Pancreas (tissue), 10 donors: ENCODE measurements at regions not wholly inside any gene's neighbourhood (a gene's known extent, or its start where the extent isn't known, plus 50 kb on each side); places are given as distances from the start of the nearest gene placed in this dataset.

Experiments used
- ATAC-seq, 4 donors: fragments of 200-7000 bp; cut with Tn5 transposase; one replicate each; pipeline versions ENCODE4 v1.8.0 to v1.9.1; 2020; ENCODE audit warnings: mild to moderate bottlenecking in 4 of 4, moderate library complexity in 4 of 4
- DNase-seq, 6 donors: peaks; one replicate each; pipeline ENCODE4 v3.0.0-alpha.2; 2020
- FAIRE-seq: peaks from 2 replicates; lab custom pipeline; 2012; peaks lifted over from hg19 to GRCh38; lab: Jason Lieb, UNC
- H3K27ac ChIP-seq, 4 donors: fragments of 200-600 bp; sonication (generic); 1 replicate in 3 of 4; 2 replicates in 1 of 4; pipeline versions ENCODE4 v1.5.0 to v1.8.0; 2020
- H3K27me3 ChIP-seq, 4 donors: fragments of 200-600 bp; one replicate each; pipeline ENCODE4 v1.8.0; 2021
- H3K36me3 ChIP-seq, 3 donors: fragments of 200-600 bp; sonication (generic) in 1 of 3; one replicate each; pipeline versions ENCODE4 v1.5.0 to v1.8.0; 2020 to 2021
- H3K4me1 ChIP-seq, 3 donors: fragments of 200-600 bp; one replicate each; pipeline ENCODE4 v1.8.0; 2021
- H3K4me3 ChIP-seq, 4 donors: fragments of 200-600 bp; sonication (generic) in 2 of 4; one replicate each; pipeline versions ENCODE4 v1.5.0 to v1.8.0; 2020 to 2021
- H3K9me3 ChIP-seq, 4 donors: fragments of 200-600 bp; one replicate each; pipeline ENCODE4 v1.8.0; 2021
- CTCF ChIP-seq, 4 donors: fragments of 200-600 bp; sonication (generic) in 3 of 4; IDR thresholded peaks; one replicate each; pipeline versions ENCODE4 v1.5.0 to v1.8.0; 2021; ENCODE audit warnings: antibody characterized with exemption in 4 of 4
- WGBS, 2 donors: extraction: QIAGEN DNeasy Blood & Tissue Kit; methylation state at CpG; one replicate each; pipeline ENCODE4 v1.1.7; 2013; 5-methylcytosine and 5-hydroxymethylcytosine counted together
- intact Hi-C, 3 donors: fragments of 100-400 bp; cut with DNase I; formaldehyde crosslinking; loops; one replicate each; pipeline versions ENCODE4 v1.11.1 to v1.14.2; 2022
- donor health status: healthy with polysubstance abuse.
- donor health status: DM: no; HTN: no; CAD: no; lungs with moderate emphysema.
- donor health status: DM: no; HTN: no; CAD: no.
- donor health status: control.
- donor health status: control.
- donor health status: Bipolar disorder and iron deficiency.
- donor health status: DM: yes; HTN: yes; CAD: no.
- donor health status: DM: no; HTN: no; CAD: no.
- donor health status: DM: no; HTN: no; CAD: no.
- donor health status: DM: yes; HTN: yes; CAD: no.

- Histone ChIP-seq H3K4me1 (no peaks in the 10 kb centered on the region), H3K36me3 (no peaks in the 10 kb centered on the region), H3K27me3 (no peaks in the 10 kb centered on the region), H3K4me3 (no peak overlapping the region), H3K27ac (no peak overlapping the region), H3K9me3 (no peaks in the 10 kb centered on the region)
- TF ChIP-seq CTCF (IDR thresholded peaks at IDR 0.05): no peak
- 57 to 78% methylated on average over 6 of the region's 6 CpGs for whole genome bisulfite sequencing, 2 donors
- no peak for DNase-seq
- no peak for FAIRE-seq
- intact Hi-C loops: no loop called here
- ATAC-seq: no peak
Observed at GRCh38 chr5:175329976-175330375, 114.0 kb downstream of the DRD1 start.

GRCh38 chr5:175328687-175329086 is 115.3 kb downstream of the DRD1 start:
- 53 to 62% methylated on average over 3 of the region's 3 CpGs for WGBS, 2 donors
- DNase-seq (no peak), ATAC-seq (no peak), FAIRE-seq (no peak)
- intact Hi-C loops: no loop called here
- Histone ChIP-seq H3K9me3 (no peaks in the 10 kb centered on the region), H3K27ac (no peak overlapping the region), H3K36me3 (no peaks in the 10 kb centered on the region), H3K4me1 (no peaks in the 10 kb centered on the region), H3K27me3 (no peaks in the 10 kb centered on the region), H3K4me3 (no peak overlapping the region)
- TF ChIP-seq CTCF (IDR thresholded peaks at IDR 0.05): no peak

GRCh38 chr5:175328176-175328575 is 115.8 kb downstream of the DRD1 start:
- no peaks in the 10 kb centered on the region for H3K9me3 ChIP-seq
- no peak for DNase-seq
- H3K4me1 ChIP-seq: no peaks in the 10 kb centered on the region
- H3K4me3 ChIP-seq: no peak overlapping the region
- no peak for FAIRE-seq
- TF ChIP-seq CTCF (IDR thresholded peaks at IDR 0.05): no peak
- intact Hi-C loops: no loop called here
- H3K27ac ChIP-seq: no peak overlapping the region
- WGBS, 2 donors: 42 to 46% methylated on average over 4 of the region's 4 CpGs
- H3K27me3 ChIP-seq: no peaks in the 10 kb centered on the region
- no peaks in the 10 kb centered on the region for H3K36me3 ChIP-seq
- no peak for ATAC-seq

DNA sequence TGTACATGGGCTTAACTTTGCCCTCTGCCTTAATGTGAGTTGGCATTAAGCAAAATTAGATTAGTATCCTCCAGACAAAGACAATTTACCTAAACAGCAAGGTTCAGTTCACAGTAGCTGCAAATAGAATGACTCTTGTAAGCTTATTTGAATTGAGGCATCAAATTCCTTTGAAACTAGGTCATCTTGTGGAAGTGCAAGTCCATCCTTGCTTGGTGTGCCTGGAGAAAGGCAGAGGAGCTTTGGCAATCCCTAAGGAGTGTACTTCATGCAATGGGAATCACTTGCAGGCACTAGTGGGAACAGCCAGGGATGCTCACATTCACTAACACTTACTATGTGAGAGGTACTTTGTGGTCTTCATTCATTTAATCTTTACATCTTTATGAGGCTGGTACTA is 118.3 kb downstream of the DRD1 start:
- H3K27ac ChIP-seq: no peak overlapping the region
- no peak overlapping the region for H3K4me3 ChIP-seq
- intact Hi-C loops: no loop called here
- FAIRE-seq (no peak), DNase-seq (no peak), ATAC-seq (no peak)
- H3K27me3 ChIP-seq: no peaks in the 10 kb centered on the region
- no peaks in the 10 kb centered on the region for H3K4me1 ChIP-seq
- no peaks in the 10 kb centered on the region for H3K9me3 ChIP-seq
- TF ChIP-seq CTCF (IDR thresholded peaks at IDR 0.05): no peak
- H3K36me3 ChIP-seq: no peaks in the 10 kb centered on the region

DNA sequence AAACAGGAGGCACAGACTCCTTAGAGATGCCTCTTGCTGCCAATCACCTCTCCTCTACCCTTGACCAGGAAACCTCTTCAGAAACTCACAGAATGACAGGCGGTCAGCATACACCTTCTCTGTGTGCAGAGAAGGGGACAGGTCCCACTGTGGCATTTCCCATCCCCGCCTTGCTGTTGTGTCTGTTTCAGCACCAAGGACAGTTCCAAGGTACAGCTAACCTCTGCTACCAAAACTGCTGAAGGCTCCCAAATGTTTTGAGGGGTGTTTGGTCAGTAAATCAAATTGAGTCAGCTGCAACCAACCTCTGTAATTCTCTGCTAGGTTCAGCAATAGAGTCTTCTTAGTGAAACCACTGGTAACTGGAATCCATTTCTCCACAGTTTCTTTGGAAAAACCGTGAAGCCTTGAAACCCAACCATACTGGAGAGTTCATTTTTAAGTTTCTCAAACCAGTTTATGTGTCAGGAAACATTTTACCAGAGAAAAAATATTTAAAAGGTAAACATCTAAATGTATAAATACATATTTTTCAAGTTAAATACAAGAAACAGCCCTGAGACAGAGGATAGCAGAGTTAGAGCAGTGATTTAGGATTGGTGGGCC is 122.0 kb downstream of the DRD1 start:
- Histone ChIP-seq H3K4me3 (no peak overlapping the region), H3K27me3 (no peaks in the 10 kb centered on the region), H3K36me3 (no peaks in the 10 kb centered on the region), H3K9me3 (no peaks in the 10 kb centered on the region), H3K27ac (no peak overlapping the region), H3K4me1 (no peaks in the 10 kb centered on the region)
- intact Hi-C loops: no loop called here
- WGBS, 2 donors: 24 to 26% methylated on average over 3 of the region's 3 CpGs
- ATAC-seq (peak in 1 of 4 donors; percentile 58), DNase-seq (peak in 2 of 6 donors; percentile 5 to 14), FAIRE-seq (no peak)
- TF ChIP-seq CTCF (IDR thresholded peaks at IDR 0.05): no peak
